ENCODE measurements at regions not wholly inside any gene's neighbourhood (a gene's known extent, or its start where the extent isn't known, plus 50 kb on each side); places are given as distances from the start of the nearest gene placed in this dataset.

- TF ChIP-seq POLR2AphosphoS5 (IDR thresholded peaks at IDR 0.05) (no peak), CTCF (IDR thresholded peaks at IDR 0.05) (no peak), POLR2A (IDR thresholded peaks at IDR 0.05) (no peak), EP300 (IDR thresholded peaks at IDR 0.05) (no peak)
These were observed 1197.8 kb upstream of the SORCS1 start for GRCh38 chr10:108362296-108362695.

All from upper lobe of left lung (tissue), 4 donors.